Mammary epithelial cell (primary cell): ENCODE measurements at regions not wholly inside any gene's neighbourhood (a gene's known extent, or its start where the extent isn't known, plus 50 kb on each side); places are given as distances from the start of the nearest gene placed in this dataset.

ENCODE experiments used
- CTCF ChIP-seq, 2 donors: IDR thresholded peaks in 1 of 2; conservative IDR thresholded peaks in 1 of 2; 2 replicates each; pipeline ENCODE4 v1.5.1; 2011 to 2012; ENCODE audit warnings: inconsistent platforms in 2 of 2, low read length in 2 of 2, mild to moderate bottlenecking in 2 of 2, control low read depth in 1 of 2, low read depth in 1 of 2; ENCODE audit not compliant: insufficient read depth in 1 of 2; ENCODE audit errors: extremely low read depth in 1 of 2
- EZH2 ChIP-seq: IDR thresholded peaks from 2 replicates; pipeline ENCODE4 v1.6.1; 2012; ENCODE audit warnings: low read length, inconsistent platforms, borderline replicate concordance

DNA sequence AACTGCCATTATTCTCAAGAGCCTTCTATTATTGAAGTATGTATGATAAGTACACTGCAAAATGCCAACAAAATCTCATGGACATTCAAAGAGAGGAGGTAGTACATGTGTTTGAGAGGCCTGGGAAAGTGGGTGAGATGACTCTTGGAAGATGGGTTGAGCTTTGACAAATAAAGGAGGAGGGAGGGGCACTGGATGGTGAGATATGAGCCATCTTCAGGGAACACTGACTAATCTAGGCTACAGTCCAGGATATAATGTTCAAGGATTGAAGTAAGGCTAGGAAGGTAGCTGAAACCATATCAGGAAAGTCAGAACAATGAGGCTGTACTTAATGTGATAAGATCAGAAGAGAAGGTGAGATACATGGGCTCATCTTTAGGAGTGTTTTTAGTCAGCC, 559.7 kb downstream of the ZEB2 start:
- TF ChIP-seq CTCF (conservative IDR thresholded peaks at IDR 0.05 in 1 of 2, IDR thresholded peaks at IDR 0.05 in 1 of 2; ENCODE audit: extremely low read depth in 1 of 2, insufficient read depth in 1 of 2, low read depth in 1 of 2, low read length in 2 of 2) (no peak), EZH2 (no peak)
